ENCODE measurements at regions not wholly inside any gene's neighbourhood (a gene's known extent, or its start where the extent isn't known, plus 50 kb on each side); places are given as distances from the start of the nearest gene placed in this dataset.

DNA sequence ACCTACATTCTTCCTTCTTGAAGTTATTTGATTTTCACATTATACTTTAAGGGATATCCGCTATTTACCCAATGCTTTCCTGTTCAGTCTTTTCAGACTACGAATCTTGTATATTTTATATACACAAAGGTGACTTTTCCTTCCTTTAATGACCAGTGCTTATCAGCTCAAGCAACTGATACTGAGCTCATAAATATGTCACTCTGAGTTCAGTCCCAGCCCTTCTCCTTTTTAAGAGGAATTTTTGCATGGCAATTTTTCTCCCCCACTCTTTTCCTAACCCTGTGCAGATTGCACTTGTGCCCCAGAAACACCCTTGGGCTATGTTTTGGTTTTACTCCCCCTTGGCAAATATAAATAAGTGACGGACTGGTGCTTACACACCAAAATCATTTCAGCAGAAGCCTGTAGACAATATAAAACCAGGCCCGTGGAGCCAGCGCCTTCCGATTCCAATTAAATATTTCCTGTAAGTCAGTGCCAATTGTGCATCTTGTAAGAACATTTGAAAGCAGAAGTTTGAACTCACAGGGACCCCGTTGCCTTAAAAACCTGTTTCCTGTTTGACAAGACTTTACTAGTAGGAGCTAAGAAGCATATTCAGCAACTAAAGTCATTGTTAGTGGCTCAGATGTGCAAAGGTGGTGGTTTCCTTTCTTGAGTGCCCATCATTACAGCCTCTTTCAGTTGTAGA, 66.3 kb upstream of the GATA6 start:
- H3K9me3 ChIP-seq: no peaks in the 10 kb centered on the region
- H3K4me1 ChIP-seq: no peaks in the 10 kb centered on the region
- no peak for DNase-seq
- no peaks in the 10 kb centered on the region for H3K27me3 ChIP-seq
- H3K36me3 ChIP-seq: no peaks in the 10 kb centered on the region
- TF ChIP-seq, protein P1, sequence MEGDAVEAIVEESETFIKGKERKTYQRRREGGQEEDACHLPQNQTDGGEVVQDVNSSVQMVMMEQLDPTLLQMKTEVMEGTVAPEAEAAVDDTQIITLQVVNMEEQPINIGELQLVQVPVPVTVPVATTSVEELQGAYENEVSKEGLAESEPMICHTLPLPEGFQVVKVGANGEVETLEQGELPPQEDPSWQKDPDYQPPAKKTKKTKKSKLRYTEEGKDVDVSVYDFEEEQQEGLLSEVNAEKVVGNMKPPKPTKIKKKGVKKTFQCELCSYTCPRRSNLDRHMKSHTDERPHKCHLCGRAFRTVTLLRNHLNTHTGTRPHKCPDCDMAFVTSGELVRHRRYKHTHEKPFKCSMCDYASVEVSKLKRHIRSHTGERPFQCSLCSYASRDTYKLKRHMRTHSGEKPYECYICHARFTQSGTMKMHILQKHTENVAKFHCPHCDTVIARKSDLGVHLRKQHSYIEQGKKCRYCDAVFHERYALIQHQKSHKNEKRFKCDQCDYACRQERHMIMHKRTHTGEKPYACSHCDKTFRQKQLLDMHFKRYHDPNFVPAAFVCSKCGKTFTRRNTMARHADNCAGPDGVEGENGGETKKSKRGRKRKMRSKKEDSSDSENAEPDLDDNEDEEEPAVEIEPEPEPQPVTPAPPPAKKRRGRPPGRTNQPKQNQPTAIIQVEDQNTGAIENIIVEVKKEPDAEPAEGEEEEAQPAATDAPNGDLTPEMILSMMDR (IDR thresholded peaks at IDR 0.05; ENCODE audit: low read depth, low read length): no peak
- no peak overlapping the region for H3K4me3 ChIP-seq (ENCODE audit: low read depth, low read length)

DNA sequence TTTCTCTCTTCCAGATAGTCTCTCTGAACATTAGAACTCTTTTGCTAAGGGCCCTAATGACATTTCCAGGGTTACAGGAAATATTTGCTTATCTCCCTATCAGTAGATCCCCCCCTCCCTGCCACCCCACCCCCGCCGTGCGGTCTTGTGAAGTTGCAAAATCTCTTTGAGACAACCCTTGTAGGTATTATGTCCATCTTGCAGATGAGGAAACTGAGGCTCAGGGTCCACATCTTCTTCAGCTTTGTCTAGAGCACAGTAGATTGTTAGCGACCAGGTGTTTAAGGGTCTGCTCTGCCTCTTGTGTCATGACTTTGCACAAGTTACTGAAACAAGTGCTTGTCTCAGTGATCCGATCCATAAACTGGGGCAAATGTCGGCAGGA, 65.8 kb upstream of the GATA6 start:
- DNase-seq: no peak
- Histone ChIP-seq H3K4me3 (ENCODE audit: low read depth, low read length) (no peak overlapping the region), H3K36me3 (no peaks in the 10 kb centered on the region), H3K27me3 (no peaks in the 10 kb centered on the region), H3K9me3 (no peaks in the 10 kb centered on the region), H3K4me1 (no peaks in the 10 kb centered on the region)
- TF ChIP-seq, protein P1 (IDR thresholded peaks at IDR 0.05; ENCODE audit: low read depth, low read length): no peak

DNA sequence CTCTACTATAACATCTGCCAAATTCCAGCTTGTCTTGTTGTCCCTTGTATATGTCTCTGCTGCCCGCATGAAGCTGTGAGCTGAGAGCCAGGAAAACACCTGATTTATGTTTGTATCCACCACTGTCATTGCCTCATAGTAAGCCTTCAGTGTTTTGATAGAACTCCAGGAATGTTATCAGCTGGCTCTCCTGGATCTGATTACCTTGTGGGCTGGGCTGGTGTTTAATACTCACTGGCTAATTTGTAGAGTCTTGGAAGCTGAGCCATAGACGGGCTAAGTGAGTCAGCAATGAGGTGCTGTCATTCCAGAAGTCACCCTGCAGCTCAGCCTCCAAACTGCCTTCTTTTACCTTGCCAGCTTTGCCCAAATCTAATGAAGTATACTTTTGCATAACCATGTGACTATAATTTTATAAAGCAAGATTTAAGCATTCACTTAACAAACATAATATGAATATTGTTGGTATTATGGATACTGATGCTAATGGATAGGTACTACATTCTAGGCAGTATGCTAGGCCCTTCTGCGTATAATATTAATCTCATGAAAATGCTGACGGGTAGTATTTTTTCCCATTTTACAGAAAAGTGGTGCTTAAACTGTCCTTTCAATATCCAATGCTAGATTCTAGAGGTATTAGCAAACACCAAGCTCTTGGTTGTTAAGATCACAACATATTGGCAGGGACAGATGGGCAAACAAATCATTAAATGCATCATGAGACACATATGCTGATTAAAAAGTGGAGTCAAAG, 62.7 kb upstream of the GATA6 start:
- Histone ChIP-seq H3K27me3 (no peaks in the 10 kb centered on the region), H3K4me3 (ENCODE audit: low read depth, low read length) (no peak overlapping the region), H3K36me3 (no peaks in the 10 kb centered on the region), H3K9me3 (no peaks in the 10 kb centered on the region), H3K4me1 (no peaks in the 10 kb centered on the region)
- TF ChIP-seq, protein P1 (IDR thresholded peaks at IDR 0.05; ENCODE audit: low read depth, low read length): no peak
- DNase-seq: no peak

DNA sequence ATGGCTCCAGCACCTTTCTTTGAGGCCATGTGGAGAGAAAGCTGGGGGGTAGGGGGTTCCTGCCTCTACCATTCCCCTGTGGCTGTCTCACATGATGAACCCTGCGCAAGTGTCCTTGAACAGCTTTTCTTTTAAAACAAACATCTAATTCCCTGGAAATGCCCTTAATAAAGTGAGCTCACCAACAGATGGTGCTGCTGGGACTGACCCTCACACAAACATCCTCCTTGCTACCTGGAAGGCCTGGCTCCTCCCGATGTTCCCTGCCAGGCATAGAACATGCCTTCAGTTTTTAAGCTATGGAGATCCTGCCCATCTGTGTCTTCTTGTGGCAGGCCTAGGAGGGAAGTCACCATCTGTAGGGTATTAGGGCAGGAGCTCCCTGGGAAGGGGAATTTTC, 60.7 kb upstream of the GATA6 start:
- H3K36me3 ChIP-seq: no peaks in the 10 kb centered on the region
- no peaks in the 10 kb centered on the region for H3K9me3 ChIP-seq
- H3K4me3 ChIP-seq (ENCODE audit: low read depth, low read length): no peak overlapping the region
- H3K27me3 ChIP-seq: no peaks in the 10 kb centered on the region
- no peak for DNase-seq
- no peaks in the 10 kb centered on the region for H3K4me1 ChIP-seq
- TF ChIP-seq, protein P1 (IDR thresholded peaks at IDR 0.05; ENCODE audit: low read depth, low read length): no peak

DNA sequence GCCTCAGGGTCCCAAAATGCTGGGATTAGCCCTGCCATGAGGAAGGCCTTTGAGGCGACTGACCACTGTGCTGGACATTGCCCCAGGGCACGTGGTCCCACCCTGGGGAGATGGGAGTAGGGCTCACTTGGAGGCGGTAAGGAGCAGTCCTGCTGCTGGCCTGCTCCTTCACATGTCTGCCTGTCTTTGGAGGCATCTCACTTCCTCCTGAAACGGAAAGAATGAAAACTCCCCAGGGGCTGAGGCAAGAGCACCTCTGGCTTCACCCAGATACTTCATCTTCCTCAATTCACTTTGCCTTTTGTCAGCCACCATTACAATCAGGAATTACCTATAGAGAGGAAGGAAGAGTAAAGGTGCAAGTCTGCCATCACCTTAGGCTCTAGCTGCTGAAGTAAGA, 59.9 kb upstream of the GATA6 start:
- TF ChIP-seq, protein P1 (IDR thresholded peaks at IDR 0.05; ENCODE audit: low read depth, low read length): no peak
- Histone ChIP-seq H3K4me3 (ENCODE audit: low read depth, low read length) (no peak overlapping the region), H3K36me3 (no peaks in the 10 kb centered on the region), H3K9me3 (no peaks in the 10 kb centered on the region), H3K27me3 (no peaks in the 10 kb centered on the region), H3K4me1 (no peaks in the 10 kb centered on the region)
- no peak for DNase-seq

DNA sequence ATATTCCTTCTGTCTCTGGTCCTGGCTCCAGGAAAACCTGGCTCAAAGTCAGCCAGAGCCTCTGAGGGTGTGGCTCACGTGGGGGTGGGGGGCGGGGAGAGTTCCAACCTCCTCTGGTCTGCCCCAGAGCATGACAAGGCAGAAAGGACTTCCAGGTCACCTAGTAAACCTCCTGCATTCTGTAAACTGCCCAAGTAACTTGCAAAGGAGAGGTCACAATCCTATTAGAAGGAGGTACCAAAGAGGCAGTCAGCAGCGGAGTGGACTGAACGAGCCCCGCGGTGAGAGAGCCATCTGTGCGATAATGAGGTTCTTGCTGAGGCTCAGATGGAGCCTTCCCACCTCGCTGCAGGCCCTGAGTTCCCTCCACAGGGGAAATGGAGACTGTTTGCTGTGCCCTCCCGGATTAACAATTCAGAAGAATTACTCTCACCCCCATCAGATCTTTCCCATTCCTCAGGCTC, 58.9 kb upstream of the GATA6 start:
- DNase-seq: no peak
- TF ChIP-seq, protein P1 (IDR thresholded peaks at IDR 0.05; ENCODE audit: low read depth, low read length): no peak
- H3K27me3 ChIP-seq: no peaks in the 10 kb centered on the region
- H3K4me1 ChIP-seq: no peaks in the 10 kb centered on the region
- H3K4me3 ChIP-seq (ENCODE audit: low read depth, low read length): no peak overlapping the region
- no peaks in the 10 kb centered on the region for H3K9me3 ChIP-seq
- no peaks in the 10 kb centered on the region for H3K36me3 ChIP-seq
